HG03469 (cell line): ENCODE measurements at regions not wholly inside any gene's neighbourhood (a gene's known extent, or its start where the extent isn't known, plus 50 kb on each side); places are given as distances from the start of the nearest gene placed in this dataset.
"Not testable (repeated sequence)": the region's sequence is repeated elsewhere in the genome, so short reads cannot be mapped to it uniquely, and the experiment has no call there.

Experiments used
- ATAC-seq: cut with Tn5 transposase; IDR thresholded peaks from one replicate; pipeline ENCODE4 v1.9.1; 2021; ENCODE audit warnings: mild to moderate bottlenecking, moderate library complexity, moderate number of reproducible peaks; ENCODE audit not compliant: unreplicated experiment

DNA sequence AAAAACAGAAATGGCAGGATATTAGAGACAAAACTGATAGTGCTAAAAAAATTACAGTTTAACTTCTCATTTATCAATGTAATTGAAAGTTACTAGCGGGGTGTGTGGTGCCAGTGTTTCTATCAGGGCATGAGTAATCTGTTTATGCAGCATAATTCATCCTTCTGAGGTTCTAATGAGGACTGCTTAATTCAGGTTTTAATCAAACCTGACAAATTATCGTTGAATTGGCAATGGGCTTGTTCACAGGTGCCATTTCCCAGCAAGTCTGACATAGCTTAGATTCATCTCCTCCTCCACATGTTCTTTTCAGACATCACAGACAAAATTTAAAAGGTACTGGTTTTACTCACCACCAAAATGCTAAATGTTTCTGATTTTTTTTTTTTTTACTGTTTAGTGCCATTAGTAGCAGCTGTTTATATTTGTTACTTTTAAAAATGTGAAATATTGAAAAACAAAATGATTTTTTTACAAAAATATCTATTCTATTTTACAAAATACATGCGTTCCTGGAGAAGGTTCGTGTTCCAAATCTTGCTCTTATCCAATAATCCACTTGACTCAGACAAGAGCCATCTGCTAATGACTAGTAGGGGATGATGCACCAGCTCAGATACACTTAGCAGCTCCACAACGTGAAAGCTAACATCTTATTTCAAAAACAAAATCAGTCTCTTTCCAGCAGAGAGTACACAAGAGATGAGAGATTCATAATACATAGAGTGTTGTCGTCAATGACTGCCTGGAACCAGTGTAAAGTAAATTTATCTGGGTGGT lies 447.7 kb upstream of the DPPA4 start:
- no peak for ATAC-seq

DNA sequence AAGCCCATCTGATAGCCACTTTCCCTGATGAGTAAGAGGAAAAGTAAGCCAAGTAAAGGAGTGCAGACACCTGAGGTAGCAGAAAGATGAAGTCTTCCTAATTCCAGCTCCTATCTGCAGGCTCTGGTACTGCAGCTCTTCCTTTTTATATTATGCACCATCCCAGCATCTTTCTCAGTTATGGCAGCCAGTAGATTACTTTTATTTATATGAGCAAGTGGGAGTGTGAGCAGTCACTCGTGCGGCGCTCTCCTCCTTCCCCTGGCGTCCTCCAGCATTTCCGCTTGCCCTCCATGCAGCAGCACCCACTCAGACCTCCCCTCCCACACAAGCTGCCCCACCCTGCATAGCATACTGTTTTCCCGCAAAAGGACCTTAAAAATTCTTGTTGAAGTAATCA lies 465.9 kb upstream of the DPPA4 start:
- ATAC-seq: no peak

DNA sequence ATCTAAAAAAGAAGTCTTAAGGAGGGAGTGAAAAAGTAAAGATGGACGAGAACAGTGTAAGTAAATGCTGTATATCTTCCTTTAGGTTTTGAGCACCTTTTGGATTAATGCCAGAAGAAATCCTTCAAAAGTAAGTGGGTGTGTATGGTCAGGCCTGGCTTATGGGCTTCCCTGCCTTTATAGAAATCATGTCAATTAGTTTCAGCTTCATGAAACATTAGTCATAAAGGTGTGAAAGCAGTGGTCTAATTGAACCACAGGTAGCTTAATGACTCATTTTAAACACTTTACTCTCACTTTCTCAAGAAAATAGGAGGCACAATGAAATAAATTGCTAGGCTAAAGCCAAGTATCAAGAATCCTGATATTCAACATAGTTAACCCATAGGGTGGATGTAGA lies 467.4 kb upstream of the DPPA4 start:
- ATAC-seq: no peak

DNA sequence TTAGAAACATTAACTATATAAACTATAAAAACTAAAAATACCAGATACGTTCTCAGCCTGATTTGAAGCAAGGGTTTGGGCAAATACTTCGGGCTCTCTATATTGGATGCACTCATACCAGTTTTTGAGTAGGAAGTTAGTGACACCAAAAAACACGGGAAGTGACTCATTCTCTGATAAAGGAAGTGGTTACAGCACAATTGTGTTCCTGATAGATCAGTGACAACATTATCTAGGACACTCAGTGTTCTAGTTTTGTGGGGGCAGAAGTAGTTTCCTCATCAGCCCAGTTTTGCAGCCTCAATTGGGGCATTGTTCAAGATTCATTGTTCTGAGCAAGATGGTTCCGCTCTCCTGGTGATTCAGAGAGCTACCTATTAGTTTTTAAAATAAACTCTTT lies 469.6 kb upstream of the DPPA4 start:
- ATAC-seq: peak; percentile 67

DNA sequence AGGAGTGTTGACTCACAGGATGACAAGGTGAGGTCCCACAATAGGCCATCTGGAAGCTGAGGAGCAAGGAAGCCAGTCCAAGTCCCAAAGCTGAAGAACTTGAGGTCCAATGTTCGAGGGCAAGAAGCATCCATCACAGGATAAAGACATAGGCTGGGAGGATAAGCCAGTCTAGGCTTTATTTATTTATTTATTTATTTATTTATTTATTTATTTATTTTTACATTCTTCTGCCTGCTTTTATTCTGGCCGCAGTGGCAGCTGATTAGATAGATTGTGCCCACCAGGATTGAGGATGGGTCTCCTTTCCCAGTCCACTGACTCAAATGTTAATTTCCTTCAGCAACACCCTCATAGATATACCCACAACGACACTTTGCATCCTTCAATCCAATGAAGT lies 472.2 kb upstream of the DPPA4 start:
- ATAC-seq: no peak

DNA sequence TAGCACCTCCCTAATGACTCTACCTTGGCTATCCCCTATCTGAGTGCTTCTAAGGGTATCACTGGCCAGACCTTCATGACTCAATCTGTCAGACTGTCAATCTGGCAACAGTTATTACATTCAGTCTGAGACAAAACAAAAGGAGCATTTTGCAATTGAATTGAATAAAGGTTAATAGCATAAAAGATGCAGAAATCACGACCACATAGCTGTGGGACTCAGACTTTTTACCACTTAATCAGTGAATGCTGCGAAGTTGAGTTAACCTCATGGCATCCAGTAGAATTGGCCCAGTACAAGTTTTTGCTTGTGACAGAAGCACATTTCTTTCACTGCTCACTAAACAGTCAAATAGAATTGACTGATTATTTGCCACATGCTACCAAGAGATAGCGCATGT lies 480.7 kb upstream of the DPPA4 start:
- no peak for ATAC-seq

DNA sequence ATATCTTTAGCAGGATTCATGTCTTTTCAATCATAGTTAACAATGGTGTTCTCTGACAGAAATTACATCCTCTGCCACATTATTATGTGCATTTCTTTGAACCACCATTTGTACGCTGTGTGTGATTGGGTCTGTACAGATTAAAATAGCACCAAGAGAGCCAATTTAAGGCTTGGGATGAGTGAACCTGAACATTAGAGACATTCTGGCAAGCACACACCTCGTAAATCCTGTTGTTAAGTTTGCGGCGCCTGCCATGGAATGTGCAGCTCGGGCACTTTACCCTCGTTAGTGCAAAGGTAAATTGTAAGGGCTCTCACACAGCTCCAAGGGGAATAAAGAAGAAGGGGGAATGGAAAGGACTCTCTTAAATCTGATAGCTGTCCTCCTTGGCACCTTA lies 482.4 kb upstream of the DPPA4 start:
- no peak for ATAC-seq

DNA sequence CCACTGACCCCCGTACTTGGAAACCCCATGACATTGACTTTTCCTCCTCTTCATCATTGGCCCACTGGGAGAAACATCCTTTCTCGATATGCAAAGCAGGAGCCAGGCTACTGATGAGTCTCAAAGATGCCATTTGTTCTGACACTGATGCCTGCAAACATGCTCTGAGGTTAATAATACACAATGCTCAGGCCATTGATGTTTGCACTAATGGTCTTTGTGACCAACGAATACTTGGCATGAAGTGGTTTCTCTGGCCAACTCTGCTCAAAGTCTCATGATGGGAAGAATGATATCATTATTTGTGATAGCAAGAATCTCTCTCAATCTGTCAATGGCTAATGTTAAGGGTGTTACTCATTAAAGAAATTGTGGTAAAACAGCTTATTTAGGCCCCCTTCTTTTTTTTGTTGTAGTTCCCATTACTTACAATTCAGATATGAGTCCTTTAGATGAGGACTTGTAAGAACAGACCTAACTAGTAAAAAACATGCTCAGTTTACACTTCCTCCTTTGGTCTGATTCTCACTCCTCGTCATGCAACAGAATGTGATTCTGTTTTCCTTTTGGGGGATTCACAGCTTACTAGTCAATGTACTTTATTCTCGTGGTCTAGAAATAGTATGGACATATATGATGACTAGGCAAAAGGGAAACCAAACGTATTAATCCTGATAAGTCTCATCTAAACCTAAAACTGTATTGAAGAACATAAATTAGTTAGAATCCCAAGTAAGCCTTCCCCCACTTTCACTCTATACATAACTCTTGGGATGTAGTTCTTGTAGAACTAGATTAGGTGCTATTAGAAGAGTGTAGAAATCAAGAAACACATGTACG lies 488.8 kb upstream of the DPPA4 start:
- no peak for ATAC-seq

DNA sequence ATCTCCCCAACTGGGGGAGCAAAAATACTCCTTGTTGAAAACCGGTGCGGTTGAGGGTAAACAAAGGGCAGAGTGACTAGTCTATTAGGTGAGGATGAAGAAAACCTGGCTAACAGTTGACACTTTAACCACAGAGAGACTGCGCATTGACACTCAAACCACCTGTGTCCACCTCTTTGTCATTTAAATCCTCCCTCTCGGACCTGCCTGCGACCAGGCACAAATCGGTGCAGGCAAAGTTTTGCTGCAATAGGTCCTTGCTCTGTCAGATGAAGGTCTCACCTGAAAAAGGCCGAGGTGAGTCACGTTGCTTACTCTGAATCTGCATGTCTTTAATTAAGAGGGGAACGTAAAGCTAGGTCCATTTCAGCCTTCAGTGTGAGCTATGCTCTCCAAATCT lies 494.1 kb upstream of the DPPA4 start:
- no peak for ATAC-seq

DNA sequence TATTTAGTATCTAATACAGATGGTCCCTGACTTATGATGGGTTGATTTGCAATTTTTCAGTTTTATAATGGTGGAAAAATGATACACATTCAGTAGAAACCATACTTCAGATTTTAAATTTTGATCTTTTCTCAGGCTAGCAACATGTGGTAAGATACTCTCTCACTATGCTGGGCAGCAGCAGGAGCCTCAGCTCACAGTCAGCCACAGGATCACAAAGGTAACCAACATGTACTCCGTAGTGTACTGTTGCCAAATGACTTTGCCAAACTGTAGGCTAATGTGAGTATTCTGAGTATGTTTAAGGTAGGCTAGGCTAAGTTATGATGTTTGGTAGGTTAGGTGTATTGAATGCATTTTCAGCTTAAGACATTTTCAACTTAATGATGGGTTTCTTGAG lies 498.6 kb upstream of the DPPA4 start:
- no peak for ATAC-seq

DNA sequence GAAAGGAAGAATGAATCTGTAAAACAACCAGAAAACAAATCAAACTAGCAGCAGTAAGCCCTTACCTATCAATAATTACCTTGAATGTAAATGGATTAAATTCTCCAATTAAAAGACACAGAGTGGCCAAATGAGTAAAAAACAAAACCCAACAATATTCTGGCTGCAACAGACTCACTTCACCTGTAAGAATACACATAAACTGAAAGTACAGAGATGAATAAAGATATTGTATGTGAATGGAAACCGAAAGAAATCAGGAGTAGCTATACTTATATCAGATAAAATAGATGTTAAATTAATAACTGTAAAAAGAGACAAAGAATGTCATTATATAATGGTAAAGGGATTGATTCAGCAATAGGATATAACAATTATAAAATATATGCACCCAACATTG lies 514.5 kb upstream of the DPPA4 start:
- no peak for ATAC-seq

DNA sequence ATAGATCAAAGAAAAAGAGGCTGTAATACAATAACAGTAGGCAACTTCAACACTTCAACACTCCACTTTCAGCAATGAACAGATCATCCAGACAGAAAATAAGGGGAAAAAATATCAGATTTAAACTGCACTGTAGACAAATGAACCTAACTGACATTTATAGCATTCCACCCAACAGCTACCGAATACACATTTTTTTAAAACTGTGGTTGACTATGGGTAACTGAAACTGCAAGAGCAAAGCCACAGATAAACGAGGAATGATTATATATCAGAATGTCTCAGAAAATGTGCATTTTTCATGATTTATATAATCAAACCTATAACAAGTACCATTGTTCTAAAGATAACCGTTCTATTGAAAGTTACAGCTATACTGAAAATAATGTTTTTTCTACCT lies 514.9 kb upstream of the DPPA4 start:
- ATAC-seq: no peak

DNA sequence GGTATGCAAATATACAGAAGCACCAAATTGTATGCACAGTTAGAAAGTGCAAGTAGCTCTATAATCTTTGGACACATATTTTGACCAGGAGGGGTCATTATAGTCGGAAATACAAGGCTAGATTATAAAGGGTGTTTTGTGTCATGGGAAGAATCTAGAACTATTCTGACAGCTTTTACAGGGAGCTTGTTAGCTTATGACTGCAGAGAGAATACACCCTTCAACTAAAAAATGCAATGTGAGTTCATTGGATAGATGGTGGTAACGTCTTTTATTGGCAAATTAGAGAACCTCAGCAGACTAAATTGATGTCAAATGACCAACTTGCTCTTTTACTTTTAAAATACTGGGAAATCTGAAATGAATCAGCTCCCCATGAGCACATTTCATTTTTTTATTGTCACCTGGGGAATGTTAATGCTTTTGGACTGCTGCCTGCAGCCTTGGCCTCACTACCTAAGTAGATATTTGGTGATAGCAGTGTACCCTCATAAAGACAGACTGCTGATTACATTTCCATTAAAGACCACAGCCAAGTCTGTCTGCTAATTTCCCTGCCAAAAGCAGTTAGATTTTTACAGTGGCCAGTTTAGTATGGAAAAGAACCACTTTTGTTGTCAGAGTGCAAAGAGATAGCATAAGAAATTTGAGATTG lies 515.9 kb upstream of the DPPA4 start:
- ATAC-seq: no peak

DNA sequence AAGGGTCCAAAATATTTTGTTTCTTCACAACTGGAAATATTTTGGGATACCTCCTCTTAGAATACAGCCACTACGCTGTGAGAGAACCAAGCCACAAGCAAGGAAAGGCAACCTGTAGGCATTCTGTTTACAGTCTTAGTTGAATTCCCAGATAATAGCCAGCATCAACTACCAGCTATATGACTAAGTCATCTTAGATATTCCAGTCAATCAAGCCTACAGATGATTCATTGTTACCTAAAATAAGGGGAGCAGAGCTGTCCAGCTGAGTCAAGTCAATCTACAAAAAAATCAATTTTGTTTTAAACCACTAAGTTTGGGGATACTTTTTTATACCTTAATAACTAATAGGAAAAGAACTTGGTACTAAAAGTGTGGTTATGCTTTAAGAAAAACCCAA lies 526.4 kb upstream of the DPPA4 start:
- ATAC-seq: no peak

DNA sequence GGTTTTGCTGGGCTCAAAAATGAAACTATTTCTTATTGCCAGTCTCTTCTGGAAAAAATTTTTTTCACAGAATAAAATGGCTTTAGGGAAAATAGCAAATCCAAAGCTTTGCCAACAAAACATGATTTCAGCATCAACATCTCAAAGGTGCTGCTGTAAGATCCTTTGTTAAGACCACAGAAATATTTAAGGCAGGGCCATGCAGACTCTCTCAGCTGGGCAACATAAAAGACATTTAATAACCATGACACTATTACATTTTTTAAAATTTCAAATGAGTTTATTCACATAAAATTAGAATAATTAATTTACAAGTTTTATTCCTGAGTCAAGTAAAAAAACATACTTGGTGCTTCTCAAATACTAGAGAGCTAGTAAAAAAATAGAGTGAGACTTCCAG lies 527.1 kb upstream of the DPPA4 start:
- no peak for ATAC-seq

DNA sequence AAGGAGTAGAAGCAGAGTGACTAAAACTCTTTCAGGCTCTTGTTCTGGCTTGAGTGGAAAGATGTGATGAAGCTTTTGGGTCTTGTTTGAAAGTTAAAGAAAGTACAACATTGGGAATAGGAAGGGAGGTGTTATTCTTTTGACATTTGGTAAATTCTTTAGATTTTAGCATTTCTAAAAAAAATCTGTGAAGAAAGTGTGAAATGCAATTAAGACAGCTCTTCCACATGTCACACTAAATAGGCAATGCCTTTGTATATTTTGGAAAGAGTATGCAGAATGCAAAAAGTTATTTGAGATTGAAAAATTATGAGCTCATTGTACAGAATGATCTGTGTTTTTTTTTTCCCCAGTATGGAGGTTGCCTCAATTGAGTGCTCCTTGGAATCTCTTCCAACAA lies 532.2 kb upstream of the DPPA4 start:
- ATAC-seq: no peak

DNA sequence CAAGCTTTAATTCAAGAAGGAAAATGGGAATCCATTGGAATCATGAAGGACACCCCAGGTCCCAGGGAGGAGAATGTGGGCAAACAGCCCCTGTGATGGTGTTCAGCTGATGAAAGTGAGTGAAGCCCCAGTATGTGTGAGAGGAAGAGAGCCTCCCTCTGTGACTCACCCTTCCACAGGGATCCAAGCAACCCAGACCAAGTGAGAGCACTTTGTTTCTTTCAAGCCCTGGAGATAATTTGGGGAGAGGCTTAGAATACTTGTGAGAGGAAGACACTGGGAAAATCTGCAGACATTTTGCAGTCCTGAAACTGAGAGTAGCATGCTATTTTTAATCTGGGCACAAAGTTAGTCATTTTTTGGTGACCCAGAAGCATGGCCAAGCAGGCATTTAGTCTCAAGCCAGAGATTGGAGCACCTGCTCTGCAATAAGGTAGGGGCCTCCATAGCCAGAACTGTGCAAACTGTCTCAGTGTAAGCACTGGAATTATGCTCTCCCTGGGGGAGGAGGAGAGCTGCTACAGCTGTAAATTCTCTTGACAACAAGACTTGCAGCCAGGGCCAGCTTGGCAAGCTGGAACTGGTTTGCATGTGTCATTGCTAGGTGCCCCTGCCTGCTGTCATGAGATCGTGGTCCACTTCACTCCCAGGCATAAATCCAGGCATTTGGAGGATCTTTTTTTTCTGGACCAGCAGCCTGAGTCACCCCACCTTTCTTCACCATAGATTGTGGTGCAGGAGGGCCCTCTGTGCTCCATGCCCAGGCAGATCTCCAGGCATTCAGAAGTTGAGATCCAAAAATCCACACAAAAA lies 537.8 kb upstream of the DPPA4 start:
- no peak for ATAC-seq

DNA sequence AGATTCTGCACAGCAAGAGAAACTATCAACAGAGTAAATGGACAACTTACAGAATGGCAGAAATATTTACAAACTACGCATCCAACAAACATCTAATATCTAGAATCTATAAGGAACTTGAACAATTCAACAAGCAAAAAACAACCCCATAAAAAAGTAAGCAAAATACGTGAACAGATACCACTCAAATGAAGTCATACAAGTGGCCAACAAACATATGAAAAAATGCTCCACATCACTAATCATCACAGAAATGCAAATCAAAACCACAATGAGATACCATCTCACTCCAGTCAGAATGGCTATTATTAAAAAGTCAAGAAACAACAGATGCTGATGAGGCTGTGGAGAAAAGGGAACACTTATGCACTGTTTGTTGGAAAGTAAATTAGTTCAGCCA lies 540.3 kb upstream of the DPPA4 start:
- not testable (repeated sequence) for ATAC-seq

DNA sequence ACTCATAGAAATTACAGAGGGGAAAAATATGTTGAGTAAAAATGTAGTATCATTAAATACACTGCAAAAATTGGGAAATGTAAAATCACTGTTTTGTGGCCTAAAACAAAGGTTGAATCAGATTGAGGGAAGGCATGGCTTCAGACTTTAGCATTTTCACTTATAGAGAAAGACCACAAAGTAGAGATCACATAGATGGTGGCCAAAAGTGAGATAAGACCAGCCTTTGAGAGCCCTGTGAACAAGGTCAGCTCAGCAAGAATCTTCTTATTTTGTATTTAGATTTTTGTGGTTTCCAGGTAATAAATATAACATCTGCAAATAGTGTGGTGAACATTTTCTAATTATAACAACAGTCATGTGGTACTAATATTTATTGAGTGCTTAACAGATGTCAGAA lies 544.8 kb upstream of the DPPA4 start:
- ATAC-seq: no peak

DNA sequence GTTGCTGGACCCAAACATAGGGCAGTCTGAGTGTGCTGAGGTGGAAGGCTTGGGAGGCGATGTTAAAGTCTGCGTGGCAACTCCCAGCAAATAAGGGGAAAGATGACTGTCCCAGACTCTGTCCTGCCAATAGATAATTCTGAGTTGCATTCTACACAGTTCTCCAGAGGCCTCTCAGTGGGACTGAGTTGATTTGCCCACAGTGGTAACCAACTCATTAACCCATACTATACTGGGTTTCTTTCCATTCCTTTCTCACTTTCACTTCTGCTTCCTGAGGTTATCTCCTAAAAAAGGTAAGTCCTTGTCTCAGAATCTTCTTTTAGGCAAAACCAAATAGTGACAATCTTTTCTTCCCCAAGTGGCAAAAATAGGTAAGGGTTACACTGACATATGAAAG lies 549.9 kb upstream of the DPPA4 start:
- no peak for ATAC-seq

DNA sequence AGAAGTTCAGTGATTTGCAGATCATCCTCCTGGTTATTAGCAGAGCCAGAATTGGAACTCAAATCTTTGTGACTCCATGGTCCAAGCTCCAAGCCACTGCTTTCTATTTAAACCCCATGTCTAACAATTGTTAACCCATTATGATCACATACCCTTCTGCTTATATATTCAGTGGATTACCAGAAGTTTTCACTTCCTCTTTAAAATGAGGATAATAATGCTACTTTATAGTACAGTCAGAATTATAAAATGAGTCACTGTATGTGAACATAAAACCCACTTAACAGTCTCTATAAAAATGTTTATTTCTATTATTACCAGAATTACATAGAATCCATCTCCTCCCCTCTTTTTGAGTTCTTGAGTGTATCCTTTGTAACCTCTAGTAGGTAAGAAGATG lies 550.7 kb upstream of the DPPA4 start:
- no peak for ATAC-seq
